HG02840 (cell line): ENCODE measurements at regions not wholly inside any gene's neighbourhood (a gene's known extent, or its start where the extent isn't known, plus 50 kb on each side); places are given as distances from the start of the nearest gene placed in this dataset.

Experiments used
- ATAC-seq: cut with Tn5 transposase; IDR thresholded peaks from one replicate; pipeline ENCODE4 v1.9.1; 2021; ENCODE audit warnings: mild to moderate bottlenecking, moderate library complexity, moderate number of reproducible peaks; ENCODE audit not compliant: unreplicated experiment, low FRiP score

GRCh38 chr2:15846626-15847025 lies 93.7 kb upstream of the MYCN start:
- ATAC-seq = no peak

GRCh38 chr2:15850534-15850933 lies 89.8 kb upstream of the MYCN start:
- ATAC-seq = no peak

GRCh38 chr2:15851076-15851693 lies 89.2 kb upstream of the MYCN start:
- no peak for ATAC-seq

- ATAC-seq = no peak
These were observed 87.5 kb upstream of the MYCN start for GRCh38 chr2:15852811-15853210.

GRCh38 chr2:15853903-15854302 lies 86.4 kb upstream of the MYCN start:
- ATAC-seq = no peak

- ATAC-seq = no peak
These were observed 84.5 kb upstream of the MYCN start for GRCh38 chr2:15855766-15856260.

GRCh38 chr2:15856318-15856717 lies 84.0 kb upstream of the MYCN start:
- ATAC-seq = no peak

GRCh38 chr2:15858466-15858865 lies 81.9 kb upstream of the MYCN start:
- no peak for ATAC-seq

- no peak for ATAC-seq
These were observed 80.2 kb upstream of the MYCN start for GRCh38 chr2:15860051-15860663.

GRCh38 chr2:15860760-15861159 lies 79.6 kb upstream of the MYCN start:
- ATAC-seq = no peak

- ATAC-seq = no peak
These were observed 79.1 kb upstream of the MYCN start for GRCh38 chr2:15861172-15861822.

GRCh38 chr2:15861898-15862297 lies 78.5 kb upstream of the MYCN start:
- no peak for ATAC-seq

GRCh38 chr2:15863089-15863488 lies 77.3 kb upstream of the MYCN start:
- ATAC-seq = no peak

- ATAC-seq = no peak
These were observed 76.7 kb upstream of the MYCN start for GRCh38 chr2:15863494-15864175.

- ATAC-seq = no peak
These were observed 76.1 kb upstream of the MYCN start for GRCh38 chr2:15864176-15864769.

- no peak for ATAC-seq
These were observed 74.4 kb upstream of the MYCN start for GRCh38 chr2:15865923-15866322.

- no peak for ATAC-seq
These were observed 73.7 kb upstream of the MYCN start for GRCh38 chr2:15866563-15867193.

GRCh38 chr2:15867194-15868171 lies 72.9 kb upstream of the MYCN start:
- no peak for ATAC-seq

GRCh38 chr2:15868186-15868585 lies 72.2 kb upstream of the MYCN start:
- no peak for ATAC-seq
